Fibroblast of gingiva (primary cell): ENCODE measurements at regions not wholly inside any gene's neighbourhood (a gene's known extent, or its start where the extent isn't known, plus 50 kb on each side); places are given as distances from the start of the nearest gene placed in this dataset.

Experiments used
- DNase-seq: peaks from one replicate; pipeline ENCODE4 v3.0.0-alpha.2; 2011; ENCODE audit warnings: low read depth

DNA sequence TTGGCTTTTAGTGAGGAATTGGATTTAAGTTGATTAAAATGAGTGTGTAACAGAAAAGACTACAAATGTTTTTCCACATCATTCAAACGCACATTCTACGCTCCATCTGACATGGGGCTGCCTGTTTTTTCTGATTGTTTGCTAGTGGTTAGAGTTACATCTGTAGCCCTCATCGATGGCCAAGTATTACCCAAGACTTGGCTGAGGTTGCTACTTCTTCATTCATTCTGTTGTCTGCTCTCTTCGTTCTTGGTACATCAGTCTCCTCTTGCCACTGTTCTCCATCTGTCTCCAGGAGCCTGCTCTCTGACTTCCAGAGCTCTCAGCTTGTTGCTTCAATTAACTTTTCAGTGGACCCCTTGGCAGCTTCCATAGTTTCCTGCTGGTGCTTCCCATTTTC is 1844.6 kb upstream of the TENM3 start:
- no peak for DNase-seq

- DNase-seq, result no peak
Observed at GRCh38 chr4:180407275-180407885, 1835.8 kb upstream of the TENM3 start.

- no peak for DNase-seq
Observed at GRCh38 chr4:180418819-180419531, 1824.2 kb upstream of the TENM3 start.

GRCh38 chr4:180422989-180423711 is 1820.1 kb upstream of the TENM3 start:
- DNase-seq, result no peak

DNA sequence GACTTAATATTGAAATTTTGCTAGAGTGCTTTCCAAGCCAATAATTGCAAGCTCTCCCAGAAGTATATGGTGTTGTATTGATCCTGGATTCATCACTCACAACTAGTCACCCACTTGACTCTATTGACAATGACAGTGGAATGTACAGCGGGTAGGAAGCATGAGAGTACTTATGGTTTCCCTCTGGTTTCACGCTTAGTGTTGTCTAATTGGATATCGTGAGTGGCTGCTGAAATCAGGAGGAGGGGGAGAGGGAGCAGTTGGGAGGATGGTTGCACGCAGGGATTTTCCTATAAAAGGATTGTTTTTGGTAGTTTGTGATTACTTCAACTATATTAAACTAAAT is 1819.5 kb upstream of the TENM3 start:
- DNase-seq, result no peak

DNA sequence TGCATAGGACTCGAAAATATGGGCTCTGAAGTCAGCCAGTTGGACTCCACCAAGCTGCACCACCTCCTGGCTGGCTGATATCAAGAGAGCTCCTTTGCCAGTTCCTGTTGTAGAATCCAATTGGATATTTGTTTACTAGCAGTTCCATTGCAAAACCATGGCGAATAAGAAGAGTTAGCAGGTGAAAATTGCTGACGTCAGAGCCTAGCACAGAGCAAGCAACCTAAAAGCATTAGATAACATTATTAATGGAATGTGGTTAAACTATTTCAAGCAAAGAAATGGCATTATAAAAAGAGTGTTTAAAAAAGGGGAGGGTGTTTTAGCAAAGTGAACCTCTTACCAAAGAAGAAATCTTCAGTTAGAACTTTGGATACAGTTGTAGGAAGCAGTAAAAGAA is 1816.3 kb upstream of the TENM3 start:
- no peak for DNase-seq

GRCh38 chr4:180430283-180430682 is 1812.9 kb upstream of the TENM3 start:
- no peak for DNase-seq

GRCh38 chr4:180434131-180434895 is 1808.9 kb upstream of the TENM3 start:
- DNase-seq, result no peak

DNA sequence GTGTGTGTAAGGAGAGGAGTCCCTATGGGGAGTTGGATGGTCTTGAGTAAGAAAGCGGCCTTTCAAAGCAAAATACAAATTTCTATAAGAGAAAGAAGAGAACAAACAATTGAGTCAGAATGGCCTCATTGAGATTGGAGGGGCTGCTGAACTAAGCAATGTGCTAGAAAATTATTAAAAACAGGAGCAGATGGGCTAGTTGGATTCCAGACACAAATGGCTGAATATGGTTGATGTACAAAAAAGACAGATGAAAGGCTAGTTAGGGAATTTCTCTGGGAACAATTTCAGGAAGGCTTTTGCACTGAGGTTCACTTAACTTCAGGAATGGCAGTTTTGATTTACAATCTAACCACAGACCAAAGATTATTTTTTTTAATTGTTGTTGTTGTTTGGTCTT is 1806.8 kb upstream of the TENM3 start:
- DNase-seq, result no peak

- DNase-seq, result no peak
Observed at GRCh38 chr4:180437601-180438000, 1805.6 kb upstream of the TENM3 start.

- no peak for DNase-seq
Observed at GRCh38 chr4:180448306-180448705, 1794.9 kb upstream of the TENM3 start.

GRCh38 chr4:180449395-180449956 is 1793.7 kb upstream of the TENM3 start:
- no peak for DNase-seq

DNA sequence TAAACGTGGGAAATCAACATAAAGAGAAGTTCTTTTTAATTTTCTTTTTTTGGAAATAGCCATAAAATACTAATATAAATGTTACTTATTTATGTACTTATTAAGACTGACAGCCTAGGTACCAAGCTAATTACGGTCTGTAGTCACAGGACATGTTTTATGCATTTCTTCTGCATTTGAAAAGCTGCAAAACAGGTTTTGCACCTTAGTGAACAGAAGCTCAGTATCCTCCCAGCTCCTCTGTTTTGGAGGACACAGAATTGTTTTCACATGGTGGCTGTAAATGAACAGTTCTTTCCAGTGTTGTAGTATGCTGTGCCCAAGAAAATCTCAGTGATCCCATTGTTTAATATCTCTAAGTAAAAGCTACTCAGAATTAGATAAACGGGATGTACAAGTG is 1788.0 kb upstream of the TENM3 start:
- DNase-seq, result no peak

GRCh38 chr4:180456928-180457327 is 1786.3 kb upstream of the TENM3 start:
- no peak for DNase-seq

DNA sequence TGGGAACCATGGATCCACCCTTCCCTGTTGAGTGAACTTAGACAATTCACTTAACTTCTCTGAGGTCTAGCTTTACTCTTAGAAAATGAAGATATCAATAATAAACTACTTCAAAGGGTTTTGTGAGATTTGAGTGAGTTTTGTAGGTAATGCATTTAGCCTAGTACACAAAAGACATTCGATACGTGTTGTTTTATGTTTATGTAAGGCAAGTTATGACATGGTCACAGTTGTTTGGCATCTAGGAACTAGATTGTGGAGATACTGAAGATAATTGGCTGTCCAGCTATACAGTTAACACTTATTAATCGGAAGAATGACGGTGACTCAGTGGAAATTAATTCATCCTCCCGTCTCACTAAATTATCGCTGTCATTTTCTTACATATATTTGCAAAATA is 1781.1 kb upstream of the TENM3 start:
- DNase-seq, result no peak

GRCh38 chr4:180465364-180465763 is 1777.8 kb upstream of the TENM3 start:
- no peak for DNase-seq

DNA sequence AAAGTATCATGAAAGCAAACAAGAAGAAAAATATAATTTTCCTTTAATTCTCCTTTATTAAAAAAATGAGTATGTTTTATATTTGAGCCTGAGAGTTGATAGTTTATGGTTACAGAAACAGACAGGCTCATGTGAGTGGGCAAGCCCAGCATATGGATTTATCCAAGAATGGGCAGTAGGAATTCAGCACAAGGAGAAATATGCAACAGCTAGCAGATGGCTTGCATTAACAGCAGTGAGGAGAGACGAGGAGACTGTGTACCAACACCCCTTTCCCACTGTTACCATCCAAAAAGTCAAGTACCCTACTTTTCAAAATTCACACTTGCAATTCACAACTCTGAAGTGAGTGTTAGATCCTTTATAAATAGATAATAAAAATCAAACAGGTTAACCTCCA is 1760.2 kb upstream of the TENM3 start:
- no peak for DNase-seq

- DNase-seq, result no peak
Observed at GRCh38 chr4:180485407-180485806, 1757.8 kb upstream of the TENM3 start.

- no peak for DNase-seq
Observed at GRCh38 chr4:180486342-180486741, 1756.9 kb upstream of the TENM3 start.

GRCh38 chr4:180489787-180490186 is 1753.4 kb upstream of the TENM3 start:
- DNase-seq, result no peak

- no peak for DNase-seq
Observed at GRCh38 chr4:180491210-180491609, 1752.0 kb upstream of the TENM3 start.

- DNase-seq, result no peak
Observed at GRCh38 chr4:180493299-180493698, 1749.9 kb upstream of the TENM3 start.
